Panc1 (cell line): ENCODE measurements at regions not wholly inside any gene's neighbourhood (a gene's known extent, or its start where the extent isn't known, plus 50 kb on each side); places are given as distances from the start of the nearest gene placed in this dataset.

ENCODE experiments used
- ATAC-seq: fragments of 200-7000 bp; cut with Tn5 transposase; 2 replicates; pipeline ENCODE4 v1.9.1; 2020; ENCODE audit warnings: mild to moderate bottlenecking, moderate library complexity
- BruUV-seq: library from RNA; stranded (reverse); fragments of 400-500 nt; replicated peaks from 2 replicates; lab custom pipeline; 2021; lab: Mats Ljungman, UMichigan
- CTCF ChIA-PET: fragments of 300-600 bp; sonication (Branson Sonifier 250); formaldehyde crosslinking; loops from one replicate; lab custom pipeline; 2022; ENCODE audit warnings: antibody characterized with exemption; lab: Charles Lee
- POLR2A ChIA-PET: fragments of 300-600 bp; sonication (Branson Sonifier 250); formaldehyde crosslinking; loops from one replicate; lab custom pipeline; 2022; ENCODE audit warnings: antibody characterized with exemption; lab: Charles Lee
- DNase-seq: peaks from one replicate; pipeline ENCODE4 v3.0.0-alpha.2; 2010; ENCODE audit warnings: low read depth, low spot score
- H3K27ac ChIP-seq: 2 replicates; pipeline ENCODE4 v1.5.1; 2011; ENCODE audit warnings: mild to moderate bottlenecking, low read length, inconsistent platforms
- H3K27me3 ChIP-seq: fragments of 200-500 bp; sonication (Bioruptor generic); 2 replicates; pipeline ENCODE4 v1.6.0; 2014; ENCODE audit warnings: low read length, inconsistent platforms; ENCODE audit not compliant: control insufficient read depth, insufficient read depth
- H3K36me3 ChIP-seq: fragments of 200-500 bp; sonication (Bioruptor generic); 2 replicates; pipeline ENCODE4 v1.5.1; 2014; ENCODE audit warnings: inconsistent platforms, mild to moderate bottlenecking, low read length, moderate library complexity; ENCODE audit not compliant: control insufficient read depth, insufficient read depth
- H3K4me1 ChIP-seq: 2 replicates; pipeline ENCODE4 v1.5.1; 2011; ENCODE audit warnings: inconsistent platforms, mild to moderate bottlenecking, low read length, moderate library complexity; ENCODE audit not compliant: control insufficient read depth, insufficient read depth
- H3K4me3 ChIP-seq, 2 experiments: 2 replicates each; pipeline ENCODE4 v1.5.1; 2011 to 2012; ENCODE audit warnings: low read depth in 2 of 2, low read length in 2 of 2, mild to moderate bottlenecking in 2 of 2, inconsistent platforms in 1 of 2, moderate library complexity in 1 of 2
- H3K9me3 ChIP-seq: fragments of 200-500 bp; sonication (Bioruptor generic); 2 replicates; pipeline ENCODE4 v1.5.1; 2014; ENCODE audit warnings: low read depth, mild to moderate bottlenecking, inconsistent platforms, low read length, moderate library complexity; ENCODE audit not compliant: control insufficient read depth, insufficient read depth
- POLR2AphosphoS5 ChIP-seq: IDR thresholded peaks from 2 replicates; pipeline ENCODE4 v1.6.1; 2012; ENCODE audit warnings: mild to moderate bottlenecking, low read depth, low read length, moderate library complexity
- SIN3A ChIP-seq: IDR thresholded peaks from 2 replicates; pipeline ENCODE4 v1.6.1; 2012; ENCODE audit warnings: low read depth, mild to moderate bottlenecking, low read length, moderate library complexity, borderline replicate concordance; ENCODE audit not compliant: insufficient read depth
- TCF7L2 ChIP-seq: IDR thresholded peaks from 2 replicates; pipeline ENCODE4 v1.6.1; 2011; ENCODE audit warnings: mild to moderate bottlenecking, low read depth, low read length, inconsistent platforms
- in situ Hi-C: cut with HindIII; loops from 2 replicates; pipeline ENCODE4 v1.10.0; 2016; ENCODE audit warnings: low sequenced_read_pairs, low pct_unique_long_range_greater_than_20kb
- intact Hi-C: fragments of 100-400 bp; cut with micrococcal nuclease; formaldehyde crosslinking; loops from one replicate; pipeline ENCODE4 v1.10.0; 2022; ENCODE audit not compliant: unreplicated experiment
- TF ChIP-seq, protein P1 (sequence below): fragments of 450-650 bp; IDR thresholded peaks from 2 replicates; pipeline ENCODE4 v1.5.1; 2017; ENCODE audit warnings: mild to moderate bottlenecking
- TF ChIP-seq, protein P2 (sequence below), 2 experiments: IDR thresholded peaks; 2 replicates each; pipeline ENCODE4 v1.6.1; 2011 to 2012; ENCODE audit warnings: low read depth in 2 of 2, control low read depth in 1 of 2, low read length in 1 of 2, mild to moderate bottlenecking in 1 of 2, moderate library complexity in 1 of 2; ENCODE audit not compliant: insufficient read depth in 1 of 2

DNA sequence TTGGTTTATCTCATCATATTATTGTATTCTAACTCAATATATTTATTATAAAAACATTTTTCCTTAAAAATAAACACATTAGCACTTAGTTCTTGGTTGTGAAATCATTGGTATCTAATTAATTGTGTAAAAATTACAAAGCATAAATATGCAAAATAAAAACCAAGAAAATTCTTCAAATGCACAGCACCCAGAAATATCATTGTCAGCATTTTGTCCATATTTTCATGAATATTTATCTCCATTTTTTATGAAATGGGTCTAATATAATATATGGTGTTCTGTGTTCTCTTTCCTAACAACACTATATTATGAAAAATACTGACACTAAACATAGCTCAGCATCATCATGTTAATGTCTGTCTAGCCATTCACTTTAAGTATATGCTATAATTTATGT, 877.8 kb upstream of the MAP3K7 start:
- TF ChIP-seq POLR2AphosphoS5 (no peak), SIN3A (no peak), TCF7L2 (no peak)
- TF ChIP-seq, protein P1, sequence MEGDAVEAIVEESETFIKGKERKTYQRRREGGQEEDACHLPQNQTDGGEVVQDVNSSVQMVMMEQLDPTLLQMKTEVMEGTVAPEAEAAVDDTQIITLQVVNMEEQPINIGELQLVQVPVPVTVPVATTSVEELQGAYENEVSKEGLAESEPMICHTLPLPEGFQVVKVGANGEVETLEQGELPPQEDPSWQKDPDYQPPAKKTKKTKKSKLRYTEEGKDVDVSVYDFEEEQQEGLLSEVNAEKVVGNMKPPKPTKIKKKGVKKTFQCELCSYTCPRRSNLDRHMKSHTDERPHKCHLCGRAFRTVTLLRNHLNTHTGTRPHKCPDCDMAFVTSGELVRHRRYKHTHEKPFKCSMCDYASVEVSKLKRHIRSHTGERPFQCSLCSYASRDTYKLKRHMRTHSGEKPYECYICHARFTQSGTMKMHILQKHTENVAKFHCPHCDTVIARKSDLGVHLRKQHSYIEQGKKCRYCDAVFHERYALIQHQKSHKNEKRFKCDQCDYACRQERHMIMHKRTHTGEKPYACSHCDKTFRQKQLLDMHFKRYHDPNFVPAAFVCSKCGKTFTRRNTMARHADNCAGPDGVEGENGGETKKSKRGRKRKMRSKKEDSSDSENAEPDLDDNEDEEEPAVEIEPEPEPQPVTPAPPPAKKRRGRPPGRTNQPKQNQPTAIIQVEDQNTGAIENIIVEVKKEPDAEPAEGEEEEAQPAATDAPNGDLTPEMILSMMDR: no peak
- TF ChIP-seq, protein P2, sequence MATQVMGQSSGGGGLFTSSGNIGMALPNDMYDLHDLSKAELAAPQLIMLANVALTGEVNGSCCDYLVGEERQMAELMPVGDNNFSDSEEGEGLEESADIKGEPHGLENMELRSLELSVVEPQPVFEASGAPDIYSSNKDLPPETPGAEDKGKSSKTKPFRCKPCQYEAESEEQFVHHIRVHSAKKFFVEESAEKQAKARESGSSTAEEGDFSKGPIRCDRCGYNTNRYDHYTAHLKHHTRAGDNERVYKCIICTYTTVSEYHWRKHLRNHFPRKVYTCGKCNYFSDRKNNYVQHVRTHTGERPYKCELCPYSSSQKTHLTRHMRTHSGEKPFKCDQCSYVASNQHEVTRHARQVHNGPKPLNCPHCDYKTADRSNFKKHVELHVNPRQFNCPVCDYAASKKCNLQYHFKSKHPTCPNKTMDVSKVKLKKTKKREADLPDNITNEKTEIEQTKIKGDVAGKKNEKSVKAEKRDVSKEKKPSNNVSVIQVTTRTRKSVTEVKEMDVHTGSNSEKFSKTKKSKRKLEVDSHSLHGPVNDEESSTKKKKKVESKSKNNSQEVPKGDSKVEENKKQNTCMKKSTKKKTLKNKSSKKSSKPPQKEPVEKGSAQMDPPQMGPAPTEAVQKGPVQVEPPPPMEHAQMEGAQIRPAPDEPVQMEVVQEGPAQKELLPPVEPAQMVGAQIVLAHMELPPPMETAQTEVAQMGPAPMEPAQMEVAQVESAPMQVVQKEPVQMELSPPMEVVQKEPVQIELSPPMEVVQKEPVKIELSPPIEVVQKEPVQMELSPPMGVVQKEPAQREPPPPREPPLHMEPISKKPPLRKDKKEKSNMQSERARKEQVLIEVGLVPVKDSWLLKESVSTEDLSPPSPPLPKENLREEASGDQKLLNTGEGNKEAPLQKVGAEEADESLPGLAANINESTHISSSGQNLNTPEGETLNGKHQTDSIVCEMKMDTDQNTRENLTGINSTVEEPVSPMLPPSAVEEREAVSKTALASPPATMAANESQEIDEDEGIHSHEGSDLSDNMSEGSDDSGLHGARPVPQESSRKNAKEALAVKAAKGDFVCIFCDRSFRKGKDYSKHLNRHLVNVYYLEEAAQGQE (IDR thresholded peaks at IDR 0.05; ENCODE audit: insufficient read depth in 1 of 2, low read depth in 2 of 2, low read length in 1 of 2): no peak
- Histone ChIP-seq H3K4me3 (no peak overlapping the region), H3K27ac (no peak overlapping the region), H3K9me3 (no peaks in the 10 kb centered on the region; the same call in 1 of the 2 replicates), H3K36me3 (no peaks in the 10 kb centered on the region), H3K4me1 (no peaks in the 10 kb centered on the region), H3K27me3 (no peaks in the 10 kb centered on the region)
- ChIA-PET POLR2A (no interaction called here), CTCF (no interaction called here)
- intact Hi-C loops: no loop called here
- no TSS peak for BruUV-seq
- DNase-seq (no peak), ATAC-seq (no peak)
- in situ Hi-C loops: no loop called here

- in situ Hi-C loops (no loop called here), intact Hi-C loops (no loop called here)
- Histone ChIP-seq H3K4me1 (no peaks in the 10 kb centered on the region), H3K27me3 (no peaks in the 10 kb centered on the region), H3K27ac (no peak overlapping the region), H3K36me3 (no peaks in the 10 kb centered on the region), H3K4me3 (no peak overlapping the region), H3K9me3 (no peaks in the 10 kb centered on the region; the same call in 1 of the 2 replicates)
- ChIA-PET CTCF (no interaction called here), POLR2A (no interaction called here)
- DNase-seq (no peak), ATAC-seq (no peak)
- no peak for TF ChIP-seq SIN3A
- TF ChIP-seq, protein P2 (IDR thresholded peaks at IDR 0.05; ENCODE audit: insufficient read depth in 1 of 2, low read depth in 2 of 2, low read length in 1 of 2): no peak
- TF ChIP-seq, protein P1: no peak
- no peak for TF ChIP-seq POLR2AphosphoS5
- TF ChIP-seq TCF7L2: no peak
- no TSS peak for BruUV-seq
Measured at GRCh38 chr6:91464201-91464600, 877.3 kb upstream of the MAP3K7 start.
